ENCODE measurements at regions not wholly inside any gene's neighbourhood (a gene's known extent, or its start where the extent isn't known, plus 50 kb on each side); places are given as distances from the start of the nearest gene placed in this dataset.

DNA sequence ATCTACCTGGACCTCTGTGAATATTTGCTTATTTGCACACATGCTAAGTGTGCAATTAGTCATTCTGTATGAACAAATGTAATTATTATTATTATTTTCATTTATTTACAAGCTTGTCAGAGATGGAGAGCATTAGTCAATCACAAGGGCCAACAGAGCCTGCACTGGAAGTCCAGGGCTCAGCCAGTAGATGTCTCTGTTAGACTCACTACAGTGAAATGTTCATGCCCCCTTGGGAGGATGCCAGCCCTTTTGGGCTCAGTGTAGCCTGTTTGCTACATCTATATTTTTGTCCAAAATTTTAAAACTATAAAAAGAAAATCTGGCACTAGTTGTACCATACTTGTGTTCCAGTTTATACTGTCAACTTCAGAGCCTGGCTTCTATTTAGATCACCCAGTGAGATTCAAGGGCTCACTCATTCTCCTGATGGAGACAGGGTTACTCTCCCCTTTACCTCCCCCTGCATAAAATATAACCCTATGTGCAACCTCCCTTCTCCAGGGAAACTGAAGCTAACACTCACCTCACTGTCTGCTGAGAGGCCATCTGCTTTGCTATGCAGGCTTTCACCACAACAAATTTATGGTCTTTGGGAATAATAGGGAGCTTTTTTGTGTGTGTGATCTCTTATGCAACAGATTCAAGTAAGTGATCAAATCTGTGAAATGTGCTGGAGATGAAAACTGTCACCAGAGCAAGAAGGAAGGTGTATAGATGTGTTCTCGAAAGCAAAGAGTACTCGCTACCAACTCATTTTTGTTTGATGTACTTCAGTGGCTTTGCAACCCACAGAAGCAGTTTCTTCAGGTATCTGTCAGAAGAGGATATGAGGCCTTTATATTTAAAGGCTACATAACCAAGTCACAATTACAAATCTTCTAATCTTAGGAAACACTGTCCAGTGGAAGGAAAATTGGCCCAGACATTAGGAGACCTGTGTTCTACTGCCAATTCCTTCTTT is 99.9 kb upstream of the TLE4 start:
- Histone ChIP-seq H3K9me3 (ENCODE audit: low read length) (no peaks in the 10 kb centered on the region), H3K36me3 (ENCODE audit: insufficient read depth, low read length) (no peaks in the 10 kb centered on the region), H3K4me3 (ENCODE audit: low read depth in 1 of 2, low read length in 2 of 2) (no peak overlapping the region), H3K4me1 (ENCODE audit: insufficient read depth, low read length) (peaks cover 9% of the 10 kb centered on the region), H3K27me3 (ENCODE audit: control insufficient read depth in 1 of 2, insufficient read depth in 2 of 2, low read length in 2 of 2) (no peaks in the 10 kb centered on the region), H3K9ac (ENCODE audit: low read length) (no peak overlapping the region), H3K27ac (ENCODE audit: low read depth, low read length) (no peak overlapping the region)

DNA sequence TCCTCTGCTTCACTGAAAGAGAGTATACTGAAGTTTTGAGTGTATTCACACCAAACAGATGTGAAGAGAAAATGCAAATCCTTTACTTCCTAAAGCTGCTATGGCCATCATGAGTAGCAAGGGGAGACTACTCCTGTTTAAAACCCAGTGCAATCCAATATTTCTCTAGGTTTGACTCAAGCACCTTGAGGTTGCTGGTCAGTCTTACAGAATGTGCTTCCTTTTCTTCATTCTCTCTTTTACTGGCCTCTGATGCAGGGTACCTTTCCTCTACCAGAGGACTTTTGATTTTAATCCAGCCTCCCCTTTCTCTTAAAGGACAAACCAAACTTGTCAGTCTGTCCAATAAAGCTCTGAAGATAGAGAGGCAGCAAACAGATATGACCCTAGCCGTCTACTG is 98.1 kb upstream of the TLE4 start:
- H3K9ac ChIP-seq (ENCODE audit: low read length): no peak overlapping the region
- no peak overlapping the region for H3K27ac ChIP-seq (ENCODE audit: low read depth, low read length)
- no peaks in the 10 kb centered on the region for H3K9me3 ChIP-seq (ENCODE audit: low read length)
- no peaks in the 10 kb centered on the region for H3K36me3 ChIP-seq (ENCODE audit: insufficient read depth, low read length)
- peaks cover 9% of the 10 kb centered on the region for H3K4me1 ChIP-seq (ENCODE audit: insufficient read depth, low read length)
- no peaks in the 10 kb centered on the region for H3K27me3 ChIP-seq (ENCODE audit: control insufficient read depth in 1 of 2, insufficient read depth in 2 of 2, low read length in 2 of 2)
- no peak overlapping the region for H3K4me3 ChIP-seq (ENCODE audit: low read depth in 1 of 2, low read length in 2 of 2)

DNA sequence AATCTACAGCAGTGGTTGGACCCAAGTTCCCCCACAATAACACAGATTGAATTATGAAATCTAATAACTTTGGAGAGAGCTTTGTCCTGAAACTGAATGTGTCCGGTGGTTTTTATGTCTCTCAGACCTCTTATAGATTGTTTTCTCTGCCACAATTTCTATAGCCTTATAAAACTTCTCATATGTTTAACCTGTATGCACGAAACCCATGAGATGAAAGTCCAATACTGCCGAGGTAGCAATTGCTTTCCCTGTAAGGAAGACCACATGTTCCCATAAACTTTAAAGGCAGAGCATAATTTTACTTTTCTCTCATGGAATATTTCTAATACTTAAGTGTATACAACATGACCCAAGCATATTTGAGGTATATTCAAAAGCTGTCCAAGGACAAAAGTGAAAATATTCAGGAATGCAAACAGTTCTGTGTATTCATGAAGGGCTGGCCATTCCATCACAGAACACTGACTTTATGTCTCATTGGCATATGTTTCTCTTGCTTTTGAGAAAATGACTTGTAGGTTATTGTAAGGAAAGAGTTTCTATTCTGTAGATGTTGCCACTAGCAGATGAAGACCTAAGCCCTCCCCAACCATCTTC is 94.4 kb upstream of the TLE4 start:
- Histone ChIP-seq H3K36me3 (ENCODE audit: insufficient read depth, low read length) (no peaks in the 10 kb centered on the region), H3K9me3 (ENCODE audit: low read length) (no peaks in the 10 kb centered on the region), H3K27me3 (ENCODE audit: control insufficient read depth in 1 of 2, insufficient read depth in 2 of 2, low read length in 2 of 2) (no peaks in the 10 kb centered on the region), H3K4me1 (ENCODE audit: insufficient read depth, low read length) (peaks cover under 1% of the 10 kb centered on the region), H3K27ac (ENCODE audit: low read depth, low read length) (no peak overlapping the region), H3K4me3 (ENCODE audit: low read depth in 1 of 2, low read length in 2 of 2) (no peak overlapping the region), H3K9ac (ENCODE audit: low read length) (no peak overlapping the region)

DNA sequence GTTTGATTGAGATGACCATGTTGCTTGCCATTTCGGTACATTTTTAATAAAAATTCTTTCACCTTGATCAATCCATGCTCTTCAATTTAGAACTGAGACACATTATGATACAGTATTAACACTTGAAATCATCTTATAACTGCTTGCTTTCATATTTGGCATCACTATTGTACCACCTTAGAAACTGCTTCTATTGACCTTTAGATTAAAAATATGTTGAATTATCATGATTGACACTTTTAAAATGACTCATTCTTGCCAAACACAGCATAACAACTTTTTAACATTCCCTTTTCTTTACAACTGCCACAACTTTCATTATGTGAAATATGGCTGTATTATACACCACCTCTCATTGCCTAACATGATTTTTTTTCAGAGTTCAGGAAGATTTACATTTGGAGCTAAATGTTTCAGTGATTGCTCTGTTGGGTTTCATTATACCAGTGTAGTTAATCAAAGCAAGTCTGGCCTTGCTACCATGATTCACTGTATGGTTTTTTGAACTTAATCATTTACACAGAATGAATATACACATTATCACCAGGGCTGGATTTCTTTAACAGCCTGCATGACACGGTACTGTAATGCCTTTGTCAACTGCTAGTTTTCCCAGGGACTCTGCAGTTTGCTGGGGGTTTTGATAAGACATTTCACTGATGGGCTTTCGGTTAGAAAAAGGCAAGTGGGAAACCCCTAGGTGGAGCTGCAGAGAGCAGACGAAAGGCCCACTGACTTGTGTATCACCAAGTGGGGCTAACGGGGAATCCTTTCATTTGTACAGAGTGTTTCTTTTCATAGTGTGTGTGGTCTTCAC is 93.6 kb upstream of the TLE4 start:
- Histone ChIP-seq H3K4me3 (ENCODE audit: low read depth in 1 of 2, low read length in 2 of 2) (no peak overlapping the region), H3K27me3 (ENCODE audit: control insufficient read depth in 1 of 2, insufficient read depth in 2 of 2, low read length in 2 of 2) (no peaks in the 10 kb centered on the region), H3K9me3 (ENCODE audit: low read length) (no peaks in the 10 kb centered on the region), H3K27ac (ENCODE audit: low read depth, low read length) (no peak overlapping the region), H3K4me1 (ENCODE audit: insufficient read depth, low read length) (no peaks in the 10 kb centered on the region), H3K36me3 (ENCODE audit: insufficient read depth, low read length) (no peaks in the 10 kb centered on the region), H3K9ac (ENCODE audit: low read length) (no peak overlapping the region)

DNA sequence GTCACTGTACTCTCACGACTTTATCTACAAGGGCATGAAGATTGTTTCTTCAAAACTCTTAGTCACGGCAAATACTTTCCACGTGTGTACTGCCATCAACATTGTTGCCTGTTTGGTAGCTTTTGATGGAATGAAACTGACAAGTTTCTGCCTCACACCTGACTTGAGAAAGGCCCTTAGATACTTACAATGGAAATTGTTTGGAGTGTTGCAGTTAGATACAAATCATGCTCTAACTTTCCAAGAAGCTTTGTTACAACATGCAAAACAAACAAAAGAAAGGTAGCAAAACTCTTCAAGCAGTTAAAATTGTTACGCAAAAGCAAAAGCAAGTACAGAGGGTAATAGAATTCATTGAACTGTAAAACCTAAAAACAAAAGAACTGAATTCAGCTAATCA is 91.1 kb upstream of the TLE4 start:
- no peak overlapping the region for H3K9ac ChIP-seq (ENCODE audit: low read length)
- no peaks in the 10 kb centered on the region for H3K4me1 ChIP-seq (ENCODE audit: insufficient read depth, low read length)
- H3K36me3 ChIP-seq (ENCODE audit: insufficient read depth, low read length): no peaks in the 10 kb centered on the region
- H3K4me3 ChIP-seq (ENCODE audit: low read depth in 1 of 2, low read length in 2 of 2): no peak overlapping the region
- H3K27ac ChIP-seq (ENCODE audit: low read depth, low read length): no peak overlapping the region
- H3K9me3 ChIP-seq (ENCODE audit: low read length): no peaks in the 10 kb centered on the region
- no peaks in the 10 kb centered on the region for H3K27me3 ChIP-seq (ENCODE audit: control insufficient read depth in 1 of 2, insufficient read depth in 2 of 2, low read length in 2 of 2)

DNA sequence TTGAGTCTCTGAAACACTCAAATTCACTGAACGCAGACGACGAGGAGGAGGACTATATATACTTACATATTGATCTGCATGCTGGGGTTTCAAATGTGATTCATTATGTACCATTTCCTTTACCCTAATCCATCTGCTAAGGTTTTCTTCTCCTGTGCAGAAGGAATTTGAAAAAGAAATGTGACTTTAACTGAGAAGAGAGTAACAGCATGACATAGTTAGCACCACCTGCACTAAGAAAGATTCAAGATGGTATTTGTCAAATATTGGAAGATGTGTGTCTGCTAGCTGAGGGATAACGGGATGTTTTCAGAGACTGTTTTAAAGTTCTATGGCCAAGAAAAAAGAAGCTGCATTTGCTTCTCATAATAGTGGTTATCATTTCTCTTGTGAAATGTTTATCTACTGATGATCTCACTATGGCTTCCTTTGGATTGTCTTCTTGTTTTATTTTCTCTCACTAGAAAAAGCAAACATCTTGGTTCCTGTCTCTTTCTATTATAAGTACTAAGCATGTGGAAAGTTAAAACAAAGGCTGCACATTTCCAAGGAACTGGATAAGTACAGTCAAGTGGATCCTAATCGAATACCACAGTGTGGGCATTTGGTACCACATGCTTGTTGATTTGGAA is 89.8 kb upstream of the TLE4 start:
- Histone ChIP-seq H3K4me1 (ENCODE audit: insufficient read depth, low read length) (no peaks in the 10 kb centered on the region), H3K9ac (ENCODE audit: low read length) (no peak overlapping the region), H3K27ac (ENCODE audit: low read depth, low read length) (no peak overlapping the region), H3K36me3 (ENCODE audit: insufficient read depth, low read length) (no peaks in the 10 kb centered on the region), H3K27me3 (ENCODE audit: control insufficient read depth in 1 of 2, insufficient read depth in 2 of 2, low read length in 2 of 2) (no peaks in the 10 kb centered on the region), H3K4me3 (ENCODE audit: low read depth in 1 of 2, low read length in 2 of 2) (no peak overlapping the region), H3K9me3 (ENCODE audit: low read length) (no peaks in the 10 kb centered on the region)

DNA sequence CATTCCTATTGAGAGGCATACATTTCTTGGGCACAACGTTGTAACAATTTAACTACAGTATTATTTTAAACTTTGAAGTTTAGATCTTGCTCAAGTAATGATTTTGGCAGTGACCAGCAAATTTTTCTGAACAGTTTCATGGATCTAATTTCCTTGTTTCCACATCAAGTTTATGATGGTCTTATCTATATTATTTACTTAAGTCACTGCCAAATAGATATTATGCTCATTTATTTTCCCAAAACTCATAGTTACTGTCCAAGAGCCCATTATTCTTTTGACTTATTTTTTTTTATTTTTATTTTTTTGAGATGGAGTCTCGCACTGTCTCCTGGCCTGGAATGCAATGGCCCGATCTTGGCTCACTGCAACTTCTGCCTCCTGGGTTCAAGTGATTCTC is 86.5 kb upstream of the TLE4 start:
- no peaks in the 10 kb centered on the region for H3K36me3 ChIP-seq (ENCODE audit: insufficient read depth, low read length)
- no peak overlapping the region for H3K27ac ChIP-seq (ENCODE audit: low read depth, low read length)
- no peaks in the 10 kb centered on the region for H3K4me1 ChIP-seq (ENCODE audit: insufficient read depth, low read length)
- H3K9ac ChIP-seq (ENCODE audit: low read length): no peak overlapping the region
- H3K9me3 ChIP-seq (ENCODE audit: low read length): no peaks in the 10 kb centered on the region
- H3K4me3 ChIP-seq (ENCODE audit: low read depth in 1 of 2, low read length in 2 of 2): no peak overlapping the region
- H3K27me3 ChIP-seq (ENCODE audit: control insufficient read depth in 1 of 2, insufficient read depth in 2 of 2, low read length in 2 of 2): no peaks in the 10 kb centered on the region

DNA sequence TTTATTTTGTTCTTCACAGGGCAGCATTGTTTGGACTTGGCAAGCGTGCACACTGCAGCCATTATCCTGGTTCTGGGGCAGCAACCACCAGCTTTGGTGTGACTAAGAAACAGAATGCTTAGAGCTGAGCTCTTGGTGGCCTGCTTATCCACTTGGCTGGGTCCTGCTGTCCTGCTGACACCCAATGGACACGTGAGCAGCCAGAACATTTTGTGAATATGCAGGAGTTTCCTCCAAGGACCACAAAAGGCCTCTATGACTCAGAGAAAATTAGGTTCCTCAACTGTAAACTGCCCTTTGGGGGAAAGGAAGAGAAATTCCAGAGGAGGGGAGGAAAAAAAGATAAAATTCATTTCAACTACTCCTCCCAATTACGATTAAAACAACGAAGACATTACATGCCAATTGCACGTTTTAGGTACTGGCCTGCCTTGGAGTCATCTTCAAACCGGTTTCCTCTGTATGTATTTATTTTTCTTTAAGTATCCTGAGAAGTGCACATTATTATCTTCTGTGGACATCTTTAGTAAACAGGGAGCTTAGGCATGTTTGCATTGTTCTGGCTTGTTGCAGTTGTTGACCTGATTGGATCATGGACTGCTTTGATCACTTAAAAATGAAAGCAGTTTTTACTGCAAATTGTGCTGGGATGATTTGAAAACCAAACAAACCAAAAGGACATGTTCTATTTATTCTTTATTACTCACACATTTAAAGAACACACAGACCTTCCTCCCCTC is 82.3 kb upstream of the TLE4 start:
- Histone ChIP-seq H3K27ac (ENCODE audit: low read depth, low read length) (no peak overlapping the region), H3K9me3 (ENCODE audit: low read length) (no peaks in the 10 kb centered on the region), H3K4me3 (ENCODE audit: low read depth in 1 of 2, low read length in 2 of 2) (no peak overlapping the region), H3K27me3 (ENCODE audit: control insufficient read depth in 1 of 2, insufficient read depth in 2 of 2, low read length in 2 of 2) (no peaks in the 10 kb centered on the region), H3K36me3 (ENCODE audit: insufficient read depth, low read length) (no peaks in the 10 kb centered on the region), H3K4me1 (ENCODE audit: insufficient read depth, low read length) (no peaks in the 10 kb centered on the region), H3K9ac (ENCODE audit: low read length) (no peak overlapping the region)

DNA sequence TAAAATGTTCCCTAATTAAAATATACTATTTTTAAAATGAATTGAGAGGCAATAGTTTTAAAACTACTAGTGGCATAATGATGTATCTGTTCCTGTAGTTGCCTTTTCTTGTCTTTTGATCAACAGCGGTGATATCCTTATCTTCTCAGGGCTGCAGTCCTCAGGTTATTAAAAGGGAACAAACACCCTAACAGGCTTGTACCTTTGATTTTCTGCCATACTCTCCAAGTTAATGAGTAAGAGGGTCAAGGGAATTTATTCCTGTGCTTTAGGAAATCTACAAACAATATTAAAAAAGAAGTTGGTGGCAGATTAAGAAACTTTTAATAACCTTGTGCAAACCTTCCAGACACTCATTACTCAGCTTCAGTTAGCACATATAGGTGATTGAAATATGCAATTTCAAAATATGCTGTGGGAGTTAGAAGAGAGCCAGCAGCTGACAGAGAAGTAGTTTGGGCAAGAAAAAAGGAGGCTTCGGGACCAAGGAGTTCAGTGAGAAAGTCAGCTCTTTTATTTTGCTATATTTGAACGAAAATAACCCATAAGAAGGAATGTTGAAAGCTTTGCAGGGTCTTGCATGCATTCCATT is 81.0 kb upstream of the TLE4 start:
- Histone ChIP-seq H3K36me3 (ENCODE audit: insufficient read depth, low read length) (no peaks in the 10 kb centered on the region), H3K4me3 (ENCODE audit: low read depth in 1 of 2, low read length in 2 of 2) (no peak overlapping the region), H3K27me3 (ENCODE audit: control insufficient read depth in 1 of 2, insufficient read depth in 2 of 2, low read length in 2 of 2) (no peaks in the 10 kb centered on the region), H3K9ac (ENCODE audit: low read length) (no peak overlapping the region), H3K9me3 (ENCODE audit: low read length) (no peaks in the 10 kb centered on the region), H3K4me1 (ENCODE audit: insufficient read depth, low read length) (no peaks in the 10 kb centered on the region), H3K27ac (ENCODE audit: low read depth, low read length) (no peak overlapping the region)

DNA sequence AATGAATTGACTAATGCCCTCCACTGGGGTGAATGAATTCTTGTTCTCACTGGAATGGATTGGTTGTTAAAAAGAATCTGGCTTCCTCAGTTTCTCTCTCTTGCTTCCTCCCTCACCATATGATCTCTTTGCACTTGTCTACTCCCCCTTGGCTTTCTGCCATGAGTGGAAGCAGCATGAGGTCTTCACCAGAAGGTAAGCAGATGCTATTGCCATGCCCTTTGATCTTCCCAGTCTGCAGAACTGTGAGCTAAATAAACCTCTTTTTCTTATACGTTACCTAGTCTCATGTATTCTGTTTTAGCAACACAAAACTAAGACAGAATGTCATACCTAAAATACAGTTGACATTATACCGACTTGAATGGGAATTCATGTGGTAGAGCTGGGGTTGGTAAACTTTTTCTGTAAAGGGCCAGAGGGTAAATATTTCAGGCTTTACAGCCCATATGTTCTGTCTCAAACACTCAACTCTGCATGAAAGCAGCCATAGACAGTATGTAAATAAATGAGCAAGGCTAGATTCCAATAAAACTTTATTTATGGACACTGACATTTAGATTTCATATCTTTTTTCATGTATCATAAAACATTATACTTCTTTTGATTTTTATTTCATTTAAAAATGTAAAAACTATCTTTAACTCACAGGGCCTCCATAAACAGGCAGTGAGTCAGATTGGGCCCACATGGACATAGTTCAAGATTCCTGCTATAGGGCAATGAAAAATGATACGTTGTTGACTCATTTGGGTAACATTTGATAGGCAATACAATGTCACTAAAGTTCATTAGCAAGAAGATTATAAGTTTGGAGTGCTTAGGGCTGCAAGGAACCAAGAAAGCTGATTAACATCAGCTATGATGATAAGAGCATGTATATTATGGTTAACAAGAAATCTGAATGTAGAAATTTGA is 79.4 kb upstream of the TLE4 start:
- no peak overlapping the region for H3K9ac ChIP-seq (ENCODE audit: low read length)
- H3K36me3 ChIP-seq (ENCODE audit: insufficient read depth, low read length): no peaks in the 10 kb centered on the region
- no peaks in the 10 kb centered on the region for H3K4me1 ChIP-seq (ENCODE audit: insufficient read depth, low read length)
- no peak overlapping the region for H3K4me3 ChIP-seq (ENCODE audit: low read depth in 1 of 2, low read length in 2 of 2)
- H3K27me3 ChIP-seq (ENCODE audit: control insufficient read depth in 1 of 2, insufficient read depth in 2 of 2, low read length in 2 of 2): no peaks in the 10 kb centered on the region
- no peak overlapping the region for H3K27ac ChIP-seq (ENCODE audit: low read depth, low read length)
- no peaks in the 10 kb centered on the region for H3K9me3 ChIP-seq (ENCODE audit: low read length)
